ENCODE measurements at regions not wholly inside any gene's neighbourhood (a gene's known extent, or its start where the extent isn't known, plus 50 kb on each side); places are given as distances from the start of the nearest gene placed in this dataset.

DNA sequence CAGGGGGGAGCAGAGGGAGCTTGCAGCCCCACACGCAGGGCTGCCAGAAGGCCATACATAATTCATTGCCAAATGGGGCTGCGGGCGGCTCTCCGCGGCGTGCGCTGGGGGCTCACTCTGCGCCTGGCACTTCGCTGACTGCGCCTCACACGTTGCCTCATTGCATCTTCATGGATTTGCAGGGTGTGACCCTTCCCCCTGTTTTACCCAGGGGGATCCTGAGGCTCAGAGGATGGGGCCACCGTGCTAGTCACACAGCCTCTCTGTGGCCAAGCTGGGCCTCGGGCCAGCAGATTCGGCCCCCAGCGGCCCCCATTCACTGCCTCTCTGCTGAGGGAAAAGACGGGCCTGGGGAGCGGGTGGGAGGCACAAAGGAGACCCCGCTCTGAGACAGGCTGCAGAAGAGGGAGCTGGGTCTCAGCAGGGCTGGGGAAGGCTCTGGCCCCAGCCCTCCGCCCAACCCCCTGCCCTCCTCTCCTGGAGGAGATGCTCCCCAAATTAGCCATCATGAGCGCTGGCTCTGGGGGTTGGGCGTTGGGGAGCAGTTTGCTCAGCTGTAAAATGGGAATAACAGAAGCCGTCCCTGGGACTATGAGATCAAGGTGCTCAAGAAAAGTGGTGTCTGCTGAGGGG is 115.5 kb downstream of the C9orf50 start:
- TF ChIP-seq, protein P1, sequence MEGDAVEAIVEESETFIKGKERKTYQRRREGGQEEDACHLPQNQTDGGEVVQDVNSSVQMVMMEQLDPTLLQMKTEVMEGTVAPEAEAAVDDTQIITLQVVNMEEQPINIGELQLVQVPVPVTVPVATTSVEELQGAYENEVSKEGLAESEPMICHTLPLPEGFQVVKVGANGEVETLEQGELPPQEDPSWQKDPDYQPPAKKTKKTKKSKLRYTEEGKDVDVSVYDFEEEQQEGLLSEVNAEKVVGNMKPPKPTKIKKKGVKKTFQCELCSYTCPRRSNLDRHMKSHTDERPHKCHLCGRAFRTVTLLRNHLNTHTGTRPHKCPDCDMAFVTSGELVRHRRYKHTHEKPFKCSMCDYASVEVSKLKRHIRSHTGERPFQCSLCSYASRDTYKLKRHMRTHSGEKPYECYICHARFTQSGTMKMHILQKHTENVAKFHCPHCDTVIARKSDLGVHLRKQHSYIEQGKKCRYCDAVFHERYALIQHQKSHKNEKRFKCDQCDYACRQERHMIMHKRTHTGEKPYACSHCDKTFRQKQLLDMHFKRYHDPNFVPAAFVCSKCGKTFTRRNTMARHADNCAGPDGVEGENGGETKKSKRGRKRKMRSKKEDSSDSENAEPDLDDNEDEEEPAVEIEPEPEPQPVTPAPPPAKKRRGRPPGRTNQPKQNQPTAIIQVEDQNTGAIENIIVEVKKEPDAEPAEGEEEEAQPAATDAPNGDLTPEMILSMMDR (IDR thresholded peaks at IDR 0.05; ENCODE audit: low read length), result no peak
- no peak for TF ChIP-seq EZH2 (optimal IDR thresholded peaks at IDR 0.05; ENCODE audit: low read depth, low read length)

Measured in MM.1S (cell line).